GM21825 (cell line): ENCODE measurements at regions not wholly inside any gene's neighbourhood (a gene's known extent, or its start where the extent isn't known, plus 50 kb on each side); places are given as distances from the start of the nearest gene placed in this dataset.

Experiments
- ATAC-seq: cut with Tn5 transposase; IDR thresholded peaks from one replicate; pipeline ENCODE4 v1.9.1; 2021; ENCODE audit warnings: mild to moderate bottlenecking, moderate library complexity; ENCODE audit not compliant: unreplicated experiment

DNA sequence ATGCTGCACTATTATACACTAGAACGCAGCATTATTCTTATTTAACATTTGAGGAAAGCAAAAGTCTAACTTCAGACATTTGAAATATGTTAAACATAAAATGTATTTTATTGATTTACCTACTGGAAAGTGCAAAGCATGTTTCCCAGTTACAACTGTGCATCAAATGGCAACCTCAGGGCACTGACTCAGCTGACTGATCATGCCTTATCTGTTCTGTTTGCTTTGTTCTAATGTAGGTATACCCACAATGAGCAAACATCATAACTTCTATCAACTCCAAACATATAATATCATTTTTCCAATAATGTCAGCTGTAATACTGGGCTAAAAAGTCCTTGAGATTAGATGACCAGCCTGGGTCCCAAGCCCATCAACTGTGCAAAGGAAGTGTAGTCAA lies 431.0 kb downstream of the FOXG1 start:
- no peak for ATAC-seq

DNA sequence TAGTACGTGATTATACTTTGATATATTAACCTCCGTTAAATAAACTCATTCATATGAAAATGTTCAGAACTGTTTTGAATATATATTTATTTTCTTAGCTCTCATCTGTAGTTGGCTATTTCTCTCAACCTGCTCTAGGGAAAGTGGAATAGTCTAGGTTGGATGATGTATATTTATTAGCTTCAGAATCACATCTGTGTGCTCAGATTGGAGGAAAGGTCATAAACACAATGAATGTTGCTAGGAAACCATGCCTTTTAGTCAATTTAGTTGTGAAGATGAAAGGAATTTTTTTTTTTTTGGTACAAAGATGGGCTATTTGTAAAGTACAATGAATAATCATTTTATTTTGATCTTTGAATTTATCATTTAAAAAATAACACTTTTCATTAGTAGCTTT lies 439.1 kb downstream of the FOXG1 start:
- ATAC-seq = no peak

DNA sequence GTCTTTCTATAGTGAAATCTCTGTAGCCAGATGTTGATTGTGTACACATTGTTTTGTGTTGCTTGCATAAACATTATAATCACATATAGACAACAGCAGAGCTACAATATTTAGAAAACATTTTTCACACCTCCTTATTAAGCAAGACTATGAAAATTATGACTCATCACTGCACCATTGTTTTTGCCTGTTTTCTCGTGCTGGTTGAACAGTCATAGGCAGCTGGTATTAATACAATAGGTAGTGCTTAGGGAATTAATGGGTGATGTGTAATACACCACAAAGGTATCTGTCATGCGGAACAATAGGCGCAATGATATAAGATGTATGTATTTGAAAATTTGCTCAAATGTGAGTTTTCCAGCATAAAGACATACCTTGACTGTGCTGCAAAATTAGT lies 449.3 kb downstream of the FOXG1 start:
- ATAC-seq = no peak

DNA sequence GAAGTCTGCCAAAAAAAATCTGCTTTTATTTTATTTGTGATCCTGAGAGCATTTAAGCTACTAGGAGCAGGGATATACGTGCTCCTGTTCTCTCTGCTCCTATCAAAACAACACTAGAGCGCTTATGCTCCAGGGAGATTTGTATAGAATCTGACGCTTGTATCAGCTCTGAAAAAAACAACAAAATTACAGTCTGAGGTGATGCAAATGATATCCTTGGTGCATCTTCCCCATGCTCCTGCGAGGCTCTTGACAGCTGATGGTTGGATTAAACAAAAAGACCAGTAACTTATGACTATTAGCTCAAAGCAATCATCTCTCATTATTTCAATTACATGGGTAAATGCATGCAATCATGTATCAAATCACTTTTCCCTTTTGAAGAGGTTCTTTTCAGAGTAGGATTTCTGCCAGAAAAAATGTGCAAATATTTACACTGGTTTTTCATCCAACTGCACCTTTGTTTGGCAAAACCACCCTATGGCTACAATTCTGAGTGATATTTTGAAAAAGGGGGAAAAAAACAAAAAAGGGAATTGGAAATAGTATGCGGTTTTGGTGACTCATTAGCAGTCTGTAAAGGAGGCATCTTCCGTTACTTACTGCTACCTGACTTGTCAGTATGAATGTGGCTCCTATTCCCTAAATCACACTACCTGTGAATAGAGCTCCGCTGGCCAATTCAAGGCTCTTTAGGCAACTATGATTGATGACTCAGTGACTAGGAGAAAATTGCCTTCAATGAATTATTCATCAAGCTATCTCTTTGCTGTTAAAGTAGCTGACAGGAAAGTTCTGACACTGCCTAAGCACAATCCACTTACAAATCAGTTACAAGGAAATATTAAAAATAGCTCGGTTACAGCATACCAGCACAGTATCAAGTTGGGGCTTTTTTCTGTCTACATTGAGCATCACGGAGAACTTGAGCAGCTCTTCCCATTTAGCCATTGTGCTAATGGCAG lies 450.0 kb downstream of the FOXG1 start:
- ATAC-seq = no peak

DNA sequence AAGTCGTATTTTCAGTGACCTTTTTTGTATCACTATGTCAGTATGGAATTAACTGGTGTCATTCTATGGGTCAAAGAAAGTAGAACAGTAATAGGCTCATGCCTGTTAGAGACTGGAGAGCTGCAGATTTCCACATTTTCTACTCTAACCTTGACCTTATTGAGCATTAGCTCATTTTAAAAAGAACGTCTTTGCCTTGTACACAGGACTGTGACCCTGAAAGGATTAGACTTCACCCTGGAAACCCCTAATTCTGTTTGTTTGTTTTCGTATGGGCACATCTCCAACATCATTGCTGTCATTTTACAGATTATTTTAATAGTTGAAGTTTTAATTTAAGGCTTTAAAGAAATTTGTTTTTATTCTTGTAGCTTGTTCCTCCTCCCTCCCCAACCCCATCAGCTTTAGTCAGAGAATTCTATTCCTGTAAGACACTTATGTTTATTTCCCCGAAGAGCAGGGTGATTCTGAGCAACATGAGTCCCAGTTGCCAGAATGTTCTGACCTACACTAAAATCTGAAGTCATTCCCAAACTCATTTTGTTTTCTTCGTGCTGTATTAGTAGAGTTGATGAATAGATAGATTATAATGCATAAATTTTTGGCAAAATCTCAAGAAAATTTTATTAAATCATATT lies 451.3 kb downstream of the FOXG1 start:
- ATAC-seq = no peak

DNA sequence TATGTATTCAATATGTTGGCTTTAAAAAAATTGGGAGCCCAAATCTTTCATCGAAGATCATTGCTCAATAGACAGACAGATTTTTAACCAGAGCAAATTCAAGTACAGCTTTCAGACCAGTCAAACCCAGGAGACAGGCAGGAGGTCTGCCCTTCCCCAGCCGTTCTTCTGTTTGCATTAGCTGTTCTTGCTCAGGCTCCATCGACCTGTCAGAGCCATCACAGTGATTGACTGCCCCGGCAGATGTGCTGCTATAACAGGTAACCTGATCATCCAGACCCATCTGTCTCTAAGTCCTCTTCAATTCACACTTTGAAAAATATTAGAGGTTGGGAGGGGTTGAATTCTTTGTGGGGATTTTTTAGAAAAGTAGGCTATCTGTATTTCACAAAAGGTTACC lies 453.5 kb downstream of the FOXG1 start:
- ATAC-seq = no peak

DNA sequence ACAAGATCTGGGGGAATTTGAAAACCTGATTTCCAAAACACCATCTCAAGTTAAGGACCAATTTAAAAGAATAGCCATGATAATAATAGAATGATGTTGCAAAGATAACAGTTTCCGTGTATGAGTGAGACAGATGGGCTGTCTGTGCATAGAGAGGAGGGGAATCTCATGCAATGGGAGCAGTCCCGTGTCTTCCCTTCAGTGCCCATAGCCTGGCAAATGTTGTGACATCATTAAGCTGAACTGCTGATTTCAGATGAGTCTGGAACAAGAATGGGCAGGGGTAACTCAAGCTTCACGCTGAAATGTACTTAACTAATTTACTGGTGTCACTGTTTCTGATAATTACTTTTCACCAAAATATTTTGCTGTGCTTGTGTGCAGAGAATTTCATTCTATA lies 454.0 kb downstream of the FOXG1 start:
- ATAC-seq = no peak

DNA sequence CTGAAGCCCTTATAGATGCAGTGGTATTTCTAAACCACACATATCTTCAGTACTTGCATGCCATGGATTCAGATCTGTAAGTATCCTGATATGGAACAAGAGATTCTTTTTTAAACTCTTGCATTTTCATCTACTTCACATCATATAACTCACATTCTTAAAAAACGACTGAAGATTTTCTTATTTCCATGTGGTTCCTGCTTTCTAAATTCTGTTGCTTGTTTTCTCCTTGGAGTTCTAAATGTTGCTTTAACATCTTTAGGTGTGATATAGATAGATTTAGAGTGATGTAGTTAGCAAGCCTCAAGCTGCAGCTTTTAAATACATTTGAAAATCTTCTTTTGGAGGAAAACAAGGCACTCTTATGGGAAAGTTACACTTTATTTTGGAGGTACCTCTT lies 455.4 kb downstream of the FOXG1 start:
- ATAC-seq = no peak

DNA sequence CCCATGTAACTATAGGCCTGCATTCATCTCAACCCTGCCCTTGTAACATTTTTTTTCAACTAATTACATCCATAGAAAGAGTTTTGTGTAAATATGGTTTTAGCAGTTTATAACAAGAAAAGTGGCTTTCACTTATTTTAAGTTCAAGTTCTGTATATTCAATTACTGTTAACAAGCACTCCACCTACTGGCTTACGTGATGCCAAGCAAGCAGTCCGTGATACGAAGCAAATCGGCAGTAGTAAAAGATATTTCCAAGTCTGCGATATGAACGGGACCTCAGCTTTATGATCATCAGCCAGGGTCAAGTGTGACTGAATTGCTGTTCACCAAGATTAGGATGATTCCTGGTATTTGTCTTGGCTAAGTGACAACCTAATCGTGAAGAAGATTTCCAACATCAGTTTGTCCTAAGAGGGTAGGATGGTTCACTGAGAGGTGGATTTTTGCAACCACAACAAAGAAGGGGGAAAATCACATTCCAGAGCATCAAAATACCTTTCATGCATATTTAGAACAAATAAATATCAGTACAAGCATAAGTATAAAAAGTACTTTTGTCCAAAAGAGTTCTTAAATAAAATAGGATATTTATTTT lies 456.2 kb downstream of the FOXG1 start:
- ATAC-seq = no peak

DNA sequence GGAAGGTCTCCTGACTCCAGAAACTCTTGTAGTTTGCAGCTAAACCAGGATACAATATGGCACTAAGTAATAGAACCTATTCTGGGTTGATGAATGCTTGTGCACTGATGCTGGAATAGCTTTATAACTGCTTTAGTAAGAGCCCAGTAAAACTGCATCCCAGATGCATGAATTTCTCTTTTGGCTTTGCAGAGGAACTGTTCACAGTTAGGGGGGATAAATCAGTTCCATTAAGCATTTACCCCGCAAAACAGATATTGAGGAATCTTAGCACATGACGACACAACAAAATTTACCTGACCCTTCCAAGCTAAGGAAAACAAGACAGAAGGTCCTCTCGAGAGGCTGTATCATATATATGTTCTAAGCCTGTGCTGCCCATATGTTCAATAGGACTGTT lies 457.4 kb downstream of the FOXG1 start:
- ATAC-seq = no peak

DNA sequence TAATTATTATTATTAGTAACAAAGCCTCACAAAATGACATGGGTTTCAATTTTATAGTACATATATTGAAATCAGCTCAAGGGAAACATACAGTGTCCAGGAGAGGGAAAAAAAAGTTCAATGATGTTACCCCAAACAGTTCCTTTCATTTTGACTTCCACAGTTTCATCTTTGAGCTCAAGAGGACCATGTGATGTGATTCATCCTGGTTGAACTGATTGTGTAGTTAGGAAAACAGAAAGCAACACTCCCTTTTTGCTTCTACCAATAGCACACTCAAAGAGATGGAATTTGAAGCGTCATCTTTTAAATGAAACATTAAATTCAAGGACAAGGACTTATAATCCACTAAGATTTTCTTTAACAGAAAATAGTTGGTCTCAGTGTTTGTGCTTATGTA lies 461.0 kb downstream of the FOXG1 start:
- no peak for ATAC-seq

DNA sequence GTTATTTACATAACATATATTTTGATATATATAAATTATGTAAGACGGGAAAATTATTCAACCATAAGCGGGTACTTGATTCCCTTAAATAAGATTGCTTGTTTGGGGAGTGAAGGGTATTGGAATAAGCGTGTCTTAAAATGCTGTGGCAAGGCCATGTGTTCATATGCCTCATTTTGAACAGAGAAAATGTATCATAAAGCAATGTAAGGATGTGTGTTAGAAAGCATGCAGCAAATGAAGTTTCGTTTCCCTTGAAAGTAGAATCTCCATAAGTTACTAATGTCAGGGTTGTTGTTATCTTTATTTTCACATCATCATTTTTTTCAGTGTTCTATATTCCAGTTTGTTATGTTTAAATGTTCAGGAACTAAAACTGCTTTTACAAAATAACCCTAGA lies 465.6 kb downstream of the FOXG1 start:
- no peak for ATAC-seq

DNA sequence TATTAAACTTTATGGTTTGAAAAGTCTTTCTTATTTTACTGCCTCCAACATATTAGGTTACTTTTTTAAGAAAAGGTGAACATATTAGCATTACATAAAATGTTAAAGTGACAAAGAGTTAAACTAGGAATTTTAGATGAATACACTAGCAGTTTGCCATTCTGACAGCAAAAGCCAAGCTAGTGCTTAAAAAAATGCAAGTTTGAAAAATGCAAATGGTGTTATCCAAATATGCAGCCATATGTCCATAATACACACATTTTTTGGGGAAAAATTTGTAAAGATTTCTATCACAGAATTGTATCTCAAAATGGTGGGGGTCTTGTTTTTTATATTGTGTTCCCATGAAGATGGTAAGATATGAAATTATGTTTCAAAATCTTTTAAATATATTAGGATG lies 466.1 kb downstream of the FOXG1 start:
- no peak for ATAC-seq

DNA sequence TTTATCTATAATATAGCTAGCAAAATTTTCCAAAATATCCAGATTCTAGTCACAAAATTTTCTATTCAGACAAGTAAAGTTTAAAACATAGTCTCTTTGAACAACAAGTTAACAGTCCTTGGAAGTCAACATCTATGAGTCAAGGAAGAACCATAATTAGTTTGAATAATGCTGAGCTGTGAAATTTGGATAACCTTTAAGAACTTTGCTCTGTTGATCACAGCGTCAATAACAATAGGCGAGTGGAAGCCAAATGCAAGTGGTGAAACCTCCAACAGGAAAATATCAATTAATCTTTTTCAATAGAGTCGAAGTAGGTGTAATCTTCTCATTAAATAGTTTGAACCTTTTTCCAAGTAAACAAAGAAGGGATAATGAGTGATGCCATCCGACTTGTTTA lies 466.6 kb downstream of the FOXG1 start:
- ATAC-seq = no peak

DNA sequence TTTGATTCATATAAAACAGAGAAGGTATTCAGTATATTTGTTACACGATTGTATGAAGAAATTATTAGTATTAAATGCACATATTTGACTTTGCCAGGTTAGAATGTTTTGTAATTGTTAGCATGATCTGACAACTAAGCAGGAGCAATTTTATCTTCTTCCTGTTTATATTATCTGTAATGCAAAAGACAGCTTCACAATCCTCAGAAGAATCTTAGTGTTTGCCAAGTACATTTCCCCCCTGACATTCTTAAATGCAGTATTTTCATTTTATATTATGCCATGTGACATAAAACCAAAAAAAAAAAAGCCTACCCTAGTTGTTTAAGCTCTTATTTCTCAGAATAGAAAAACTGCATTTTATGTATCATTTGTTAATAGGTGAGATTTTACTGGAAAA lies 469.4 kb downstream of the FOXG1 start:
- ATAC-seq = no peak

DNA sequence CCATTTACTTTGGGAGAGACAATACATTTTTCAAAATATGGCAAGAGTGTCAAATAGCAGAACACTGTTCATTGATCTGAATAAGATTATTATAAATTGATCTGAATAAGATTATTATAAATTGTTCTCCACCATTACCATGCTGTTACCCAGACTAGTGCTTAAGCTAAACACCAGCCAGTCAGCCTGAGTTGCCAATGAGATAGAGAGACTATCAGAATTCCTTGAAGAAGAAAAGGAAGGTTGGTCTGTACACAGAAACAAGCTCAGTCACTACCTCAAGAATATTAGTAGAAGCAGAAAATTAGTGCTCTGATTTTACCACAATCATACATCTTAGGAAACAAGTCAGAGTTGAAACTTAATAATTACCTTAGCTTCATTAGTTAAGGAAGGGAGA lies 469.8 kb downstream of the FOXG1 start:
- no peak for ATAC-seq

DNA sequence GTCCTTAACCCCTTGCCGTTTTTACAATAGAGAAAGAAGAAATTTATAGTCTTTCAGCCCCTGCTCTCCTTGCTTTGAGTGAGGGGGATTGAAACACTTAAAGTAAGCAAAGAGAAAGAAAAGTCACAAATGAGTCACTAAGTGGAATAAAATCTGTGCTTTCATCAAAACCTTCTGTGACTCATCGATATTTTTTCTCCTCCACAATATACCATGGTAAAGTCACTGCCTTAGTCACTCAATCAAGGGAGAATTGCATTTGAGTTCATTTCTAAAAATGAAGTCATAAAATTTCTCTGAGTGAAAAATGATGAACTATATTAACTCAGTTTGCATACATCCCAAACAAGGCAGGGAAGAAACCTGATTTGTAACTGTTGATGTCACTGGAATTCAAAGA lies 470.3 kb downstream of the FOXG1 start:
- ATAC-seq = no peak

DNA sequence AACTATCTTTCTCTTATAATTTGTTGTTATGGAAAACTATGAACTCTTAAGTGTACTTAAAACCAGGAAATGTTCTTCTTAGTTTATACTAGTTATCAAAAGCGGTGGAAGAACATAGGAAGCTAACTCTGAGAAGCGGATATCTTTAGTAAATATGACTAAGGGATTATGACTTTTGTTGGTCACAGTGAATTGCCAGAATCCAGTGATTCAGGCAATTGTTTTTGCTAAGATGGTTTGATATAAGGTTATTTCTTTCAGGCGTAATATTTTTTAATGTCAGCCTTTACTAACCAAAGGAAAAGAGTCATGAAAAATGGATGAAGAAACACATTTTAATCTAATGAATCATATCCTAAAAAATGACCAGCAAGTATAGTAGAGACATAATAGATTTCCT lies 473.5 kb downstream of the FOXG1 start:
- ATAC-seq = no peak

DNA sequence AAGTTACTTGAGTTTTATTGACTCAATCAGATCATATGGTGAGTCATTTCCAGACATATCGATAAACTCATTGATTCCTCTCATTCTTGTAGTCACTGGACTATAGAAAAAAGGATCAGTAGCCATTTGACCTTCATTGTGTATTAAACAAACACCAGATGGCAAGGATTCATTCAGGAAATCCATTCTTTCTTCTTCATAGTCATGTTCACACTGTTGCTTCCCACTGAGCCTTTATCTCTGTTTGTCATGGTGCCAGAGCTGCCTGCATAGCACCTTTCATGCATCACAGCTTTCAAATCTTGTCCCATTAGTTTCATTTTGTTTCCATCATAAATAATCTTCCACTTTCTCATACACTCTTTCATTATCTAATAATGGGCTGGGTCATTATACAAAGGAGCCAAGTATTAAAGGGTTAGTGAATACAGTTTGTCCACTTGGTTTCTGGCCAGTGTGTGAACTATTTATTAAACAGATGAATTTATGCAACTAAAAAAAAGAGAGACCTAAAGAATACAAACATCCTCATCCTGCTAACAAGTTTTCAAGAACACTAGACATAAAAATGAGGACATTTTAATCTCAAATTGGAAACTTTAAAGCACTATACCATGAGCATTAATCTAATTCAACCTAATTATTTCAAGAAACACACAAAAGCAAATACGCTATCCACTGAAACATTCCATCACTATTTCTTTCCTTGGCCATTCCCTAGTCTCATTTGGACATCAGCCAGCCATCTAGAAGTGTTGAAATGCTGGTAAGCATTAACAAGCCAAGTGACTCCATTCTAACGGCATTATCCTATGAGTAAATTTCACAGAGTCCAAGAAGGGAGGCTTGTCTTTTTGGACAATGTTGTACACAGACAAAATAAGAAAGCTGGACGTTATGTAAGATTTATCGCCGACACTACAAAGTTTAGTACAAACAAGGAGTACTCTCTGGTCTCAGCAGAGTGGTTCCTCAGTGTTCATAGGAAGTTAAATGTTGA lies 476.5 kb downstream of the FOXG1 start:
- no peak for ATAC-seq

DNA sequence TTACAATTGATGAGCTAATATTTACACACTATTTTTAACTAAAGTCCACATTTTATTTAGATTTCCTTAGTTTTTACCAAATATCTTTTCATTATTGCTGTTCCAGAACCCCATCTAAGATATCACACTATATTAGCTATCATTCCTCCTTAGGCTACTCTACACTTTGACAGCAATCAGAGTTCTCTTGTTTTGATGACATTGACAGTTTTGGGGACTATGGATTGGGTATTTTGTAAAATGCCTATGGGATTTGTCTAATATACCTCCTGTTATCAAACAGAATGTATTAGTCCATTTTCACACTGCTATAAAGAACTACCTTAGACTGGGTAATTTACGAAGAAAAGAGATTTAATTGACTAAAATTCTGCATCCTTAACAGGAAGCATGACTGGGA lies 489.1 kb downstream of the FOXG1 start:
- no peak for ATAC-seq

DNA sequence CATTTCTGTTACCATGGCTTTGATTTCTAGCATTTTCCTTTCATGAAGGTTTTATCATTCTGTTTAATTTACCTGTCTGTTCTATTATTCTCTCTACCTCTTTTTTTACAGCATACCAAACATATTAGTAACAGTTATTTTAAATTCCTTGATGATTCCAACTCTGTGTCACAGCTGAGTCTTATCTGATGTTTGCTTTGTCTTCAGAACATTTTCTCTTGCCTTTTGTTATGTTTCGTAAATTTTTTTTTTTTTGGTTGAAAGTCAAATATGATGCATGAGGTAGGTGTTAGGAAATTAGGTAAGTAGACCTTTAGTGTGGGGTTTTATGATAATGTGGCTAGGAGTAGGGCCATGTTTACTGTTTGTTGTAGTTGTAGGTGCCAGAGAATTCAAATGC lies 496.4 kb downstream of the FOXG1 start:
- ATAC-seq = no peak
